CD4-positive, alpha-beta T cell (primary cell): ENCODE measurements at regions not wholly inside any gene's neighbourhood (a gene's known extent, or its start where the extent isn't known, plus 50 kb on each side); places are given as distances from the start of the nearest gene placed in this dataset.

Experiments used
- ATAC-seq: fragments of 200-7000 bp; cut with Tn5 transposase; one replicate; pipeline ENCODE4 v1.10.0; 2022; ENCODE audit warnings: mild to moderate bottlenecking; ENCODE audit not compliant: poor library complexity
- CTCF ChIA-PET: fragments of 350-600 bp; sonication (Branson Sonifier 250); formaldehyde crosslinking; loops from one replicate; lab custom pipeline; 2021; ENCODE audit warnings: antibody characterized with exemption, inconsistent platforms; lab: Charles Lee
- POLR2A ChIA-PET: fragments of 350-600 bp; sonication (Branson Sonifier 250); formaldehyde crosslinking; loops from one replicate; lab custom pipeline; 2021; ENCODE audit warnings: antibody characterized with exemption, inconsistent platforms; lab: Charles Lee
- DNase-seq, 14 experiments: peaks; one replicate each; pipeline ENCODE4 v3.0.0-alpha.2; 2013 to 2020; ENCODE audit warnings: mixed read lengths in 2 of 14
- H3K27ac ChIP-seq, 2 donors: one replicate each; pipeline versions ENCODE4 v1.5.1 to v1.7.0; 2013; ENCODE audit warnings: low read length in 2 of 2, low read depth in 1 of 2, mild to moderate bottlenecking in 1 of 2
- H3K27me3 ChIP-seq, 2 experiments: 1 replicate in 1 of 2; 2 replicates in 1 of 2; pipeline versions ENCODE4 v1.6.1 to v1.7.0; 2013; ENCODE audit warnings: low read length in 2 of 2, control low read depth in 1 of 2, mild to moderate bottlenecking in 1 of 2, moderate library complexity in 1 of 2; ENCODE audit not compliant: insufficient read depth in 2 of 2, control insufficient read depth in 1 of 2
- H3K36me3 ChIP-seq: one replicate; pipeline ENCODE4 v1.6.1; 2013; ENCODE audit warnings: low read length, control low read depth; ENCODE audit not compliant: insufficient read depth
- H3K4me1 ChIP-seq: one replicate; pipeline ENCODE4 v1.6.1; 2013; ENCODE audit warnings: low read length, control low read depth; ENCODE audit not compliant: insufficient read depth
- H3K4me3 ChIP-seq: one replicate; pipeline ENCODE4 v1.5.1; 2013; ENCODE audit warnings: mild to moderate bottlenecking, low read length, moderate library complexity
- H3K9me3 ChIP-seq, 2 experiments: 1 replicate in 1 of 2; 2 replicates in 1 of 2; pipeline versions ENCODE4 v1.6.1 to v1.7.0; 2013; ENCODE audit warnings: low read length in 2 of 2, mild to moderate bottlenecking in 2 of 2, control low read depth in 1 of 2, moderate library complexity in 1 of 2; ENCODE audit not compliant: control insufficient read depth in 1 of 2, insufficient read depth in 1 of 2
- H3K27ac Mint-ChIP-seq: one replicate; pipeline ENCODE4 v1.8.0; 2020; ENCODE audit warnings: mixed read lengths
- H3K27me3 Mint-ChIP-seq: one replicate; pipeline ENCODE4 v1.8.0; 2021; ENCODE audit warnings: mixed read lengths
- H3K36me3 Mint-ChIP-seq: one replicate; pipeline ENCODE4 v1.8.0; 2021; ENCODE audit warnings: low read depth, mixed read lengths
- H3K4me1 Mint-ChIP-seq: one replicate; pipeline ENCODE4 v1.8.0; 2021; ENCODE audit warnings: low read depth, mixed read lengths
- H3K4me3 Mint-ChIP-seq: one replicate; pipeline ENCODE4 v1.8.0; 2020; ENCODE audit warnings: mild to moderate bottlenecking, mixed read lengths
- H3K9me3 Mint-ChIP-seq: one replicate; pipeline ENCODE4 v1.8.0; 2020; ENCODE audit warnings: mixed read lengths
- CTCF ChIP-seq: fragments of 200-600 bp; IDR thresholded peaks from one replicate; pipeline ENCODE4 v1.8.0; 2022; ENCODE audit warnings: antibody characterized with exemption, mild to moderate bottlenecking
- intact Hi-C, 2 experiments: fragments of 100-400 bp; cut with DNase I in 1 of 2; cut with micrococcal nuclease in 1 of 2; formaldehyde crosslinking; loops; one replicate each; pipeline versions ENCODE4 v1.15.1 to v1.9.0; 2023 to 2025; cut with DNase I, micrococcal nuclease

GRCh38 chr15:70361106-70361505 lies 263.4 kb upstream of the TLE3 start:
- no peak overlapping the region for H3K4me3 Mint-ChIP-seq
- peaks cover 8% of the 10 kb centered on the region for H3K27me3 Mint-ChIP-seq
- H3K36me3 Mint-ChIP-seq: no peaks in the 10 kb centered on the region
- ChIA-PET POLR2A (no interaction called here), CTCF (no interaction called here)
- Histone ChIP-seq H3K36me3 (no peaks in the 10 kb centered on the region), H3K9me3 (no peaks in the 10 kb centered on the region), H3K4me3 (no peak overlapping the region), H3K4me1 (no peaks in the 10 kb centered on the region), H3K27me3 (peaks cover 0 to 2% of the 10 kb centered on the region in 2 experiments), H3K27ac (no peak overlapping the region)
- DNase-seq (no peak), ATAC-seq (no peak)
- TF ChIP-seq CTCF: no peak
- H3K4me1 Mint-ChIP-seq: no peaks in the 10 kb centered on the region
- intact Hi-C loops: loop anchor here in 1 of 2 experiments (10.0 kb wide), 1 partner anchor 136 kb away; no protein-coding TSS in a partner anchor
- no peaks in the 10 kb centered on the region for H3K9me3 Mint-ChIP-seq
- H3K27ac Mint-ChIP-seq: no peak overlapping the region

GRCh38 chr15:70358871-70359647 lies 261.3 kb upstream of the TLE3 start:
- Mint-ChIP-seq H3K4me1 (no peaks in the 10 kb centered on the region), H3K9me3 (no peaks in the 10 kb centered on the region), H3K27ac (no peak overlapping the region), H3K4me3 (no peak overlapping the region), H3K27me3 (peaks cover 3% of the 10 kb centered on the region), H3K36me3 (no peaks in the 10 kb centered on the region)
- H3K4me3 ChIP-seq: no peak overlapping the region
- ATAC-seq (no peak), DNase-seq (no peak)
- no peak for TF ChIP-seq CTCF
- H3K4me1 ChIP-seq: no peaks in the 10 kb centered on the region
- POLR2A ChIA-PET: no interaction called here
- peaks cover 0 to 2% of the 10 kb centered on the region in 2 experiments for H3K27me3 ChIP-seq
- no peak overlapping the region for H3K27ac ChIP-seq
- CTCF ChIA-PET: no interaction called here
- H3K9me3 ChIP-seq: no peaks in the 10 kb centered on the region
- intact Hi-C loops: no loop called here
- no peaks in the 10 kb centered on the region for H3K36me3 ChIP-seq

GRCh38 chr15:70358011-70358819 lies 260.5 kb upstream of the TLE3 start:
- Mint-ChIP-seq H3K36me3 (no peaks in the 10 kb centered on the region), H3K4me3 (no peak overlapping the region), H3K27me3 (peaks cover 3% of the 10 kb centered on the region), H3K9me3 (no peaks in the 10 kb centered on the region), H3K4me1 (no peaks in the 10 kb centered on the region), H3K27ac (no peak overlapping the region)
- intact Hi-C loops: no loop called here
- ChIA-PET POLR2A (no interaction called here), CTCF (no interaction called here)
- no peak for TF ChIP-seq CTCF
- Histone ChIP-seq H3K36me3 (no peaks in the 10 kb centered on the region), H3K4me3 (no peak overlapping the region), H3K27me3 (peaks cover 0 to 2% of the 10 kb centered on the region in 2 experiments), H3K27ac (no peak overlapping the region), H3K9me3 (no peaks in the 10 kb centered on the region), H3K4me1 (no peaks in the 10 kb centered on the region)
- DNase-seq (no peak), ATAC-seq (no peak)
